GM12878 (cell line): ENCODE measurements at regions not wholly inside any gene's neighbourhood (a gene's known extent, or its start where the extent isn't known, plus 50 kb on each side); places are given as distances from the start of the nearest gene placed in this dataset.

Experiments used
- RAD21 ChIP-seq: IDR thresholded peaks from 2 replicates; pipeline ENCODE4 v1.6.1; 2011; ENCODE audit warnings: mild to moderate bottlenecking, low read depth, low read length, moderate library complexity; ENCODE audit not compliant: insufficient read depth
- RFX5 ChIP-seq: IDR thresholded peaks from 2 replicates; pipeline ENCODE4 v1.6.1; 2011; ENCODE audit warnings: low read depth, low read length, improper control_type of control experiment
- TCF7 ChIP-seq: IDR thresholded peaks from 2 replicates; pipeline ENCODE4 v1.6.1; 2014; ENCODE audit warnings: antibody characterized with exemption, borderline replicate concordance
- YY1 ChIP-seq: IDR thresholded peaks from 2 replicates; pipeline ENCODE4 v1.6.1; 2011; ENCODE audit warnings: low read depth, mild to moderate bottlenecking, low read length
- TF ChIP-seq, protein P1 (sequence below), 3 experiments: IDR thresholded peaks in 2 of 3; conservative IDR thresholded peaks in 1 of 3; 2 replicates each; pipeline ENCODE4 v1.5.1; 2011; ENCODE audit warnings: low read depth in 3 of 3, low read length in 3 of 3, mild to moderate bottlenecking in 3 of 3, control low read depth in 2 of 3, moderate library complexity in 2 of 3, inconsistent platforms in 1 of 3, mixed read lengths in 1 of 3; ENCODE audit not compliant: control insufficient read depth in 2 of 3, insufficient read depth in 1 of 3; ENCODE audit errors: extremely low read depth in 1 of 3

DNA sequence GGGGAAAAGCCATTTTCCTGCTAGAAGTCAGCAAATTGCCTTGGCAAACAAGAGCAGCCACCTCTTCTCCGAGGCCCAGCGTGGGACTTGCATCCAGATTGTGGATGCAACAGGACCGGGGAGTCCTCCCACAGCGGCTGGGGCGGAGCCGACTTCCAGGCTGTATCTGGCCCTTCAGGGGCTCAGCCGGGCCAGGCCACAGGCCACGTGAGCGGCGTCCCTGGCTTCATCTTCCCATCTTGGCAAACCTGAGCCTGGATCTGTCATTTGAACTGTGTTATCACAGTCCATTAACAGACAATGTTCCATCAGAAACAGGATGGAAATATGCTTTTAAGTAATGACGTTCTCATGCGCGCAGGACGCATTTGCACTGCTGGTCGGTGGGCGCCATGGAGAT lies 483.5 kb upstream of the SALL3 start:
- TF ChIP-seq RFX5 = no peak
- TF ChIP-seq, protein P1, sequence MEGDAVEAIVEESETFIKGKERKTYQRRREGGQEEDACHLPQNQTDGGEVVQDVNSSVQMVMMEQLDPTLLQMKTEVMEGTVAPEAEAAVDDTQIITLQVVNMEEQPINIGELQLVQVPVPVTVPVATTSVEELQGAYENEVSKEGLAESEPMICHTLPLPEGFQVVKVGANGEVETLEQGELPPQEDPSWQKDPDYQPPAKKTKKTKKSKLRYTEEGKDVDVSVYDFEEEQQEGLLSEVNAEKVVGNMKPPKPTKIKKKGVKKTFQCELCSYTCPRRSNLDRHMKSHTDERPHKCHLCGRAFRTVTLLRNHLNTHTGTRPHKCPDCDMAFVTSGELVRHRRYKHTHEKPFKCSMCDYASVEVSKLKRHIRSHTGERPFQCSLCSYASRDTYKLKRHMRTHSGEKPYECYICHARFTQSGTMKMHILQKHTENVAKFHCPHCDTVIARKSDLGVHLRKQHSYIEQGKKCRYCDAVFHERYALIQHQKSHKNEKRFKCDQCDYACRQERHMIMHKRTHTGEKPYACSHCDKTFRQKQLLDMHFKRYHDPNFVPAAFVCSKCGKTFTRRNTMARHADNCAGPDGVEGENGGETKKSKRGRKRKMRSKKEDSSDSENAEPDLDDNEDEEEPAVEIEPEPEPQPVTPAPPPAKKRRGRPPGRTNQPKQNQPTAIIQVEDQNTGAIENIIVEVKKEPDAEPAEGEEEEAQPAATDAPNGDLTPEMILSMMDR (IDR thresholded peaks at IDR 0.05 in 2 of 3, conservative IDR thresholded peaks at IDR 0.05 in 1 of 3; ENCODE audit: control insufficient read depth in 2 of 3, extremely low read depth in 1 of 3, insufficient read depth in 1 of 3, low read depth in 3 of 3, low read length in 3 of 3) = no peak
- TF ChIP-seq TCF7 = no peak
- no peak for TF ChIP-seq RAD21
- TF ChIP-seq YY1 = no peak
